ENCODE measurements at regions not wholly inside any gene's neighbourhood (a gene's known extent, or its start where the extent isn't known, plus 50 kb on each side); places are given as distances from the start of the nearest gene placed in this dataset.
"Not testable (repeated sequence)": the region's sequence is repeated elsewhere in the genome, so short reads cannot be mapped to it uniquely, and the experiment has no call there.

GRCh38 chr2:209018633-209019032 is 405.2 kb upstream of the MAP2 start:
- H3K79me2 ChIP-seq (ENCODE audit: control insufficient read depth in 1 of 2, insufficient read depth in 2 of 2, low read length in 2 of 2); H3K18ac ChIP-seq (ENCODE audit: extremely low read depth, low read length); H3K4me3 ChIP-seq (ENCODE audit: extremely low read depth in 1 of 4, insufficient read depth in 2 of 4, low read depth in 3 of 4, low read length in 4 of 4); FAIRE-seq; DNase-seq (ENCODE audit: low read depth in 1 of 2, low spot score in 2 of 2); H3K27ac ChIP-seq (ENCODE audit: low read depth, low read length); H3K23me2 ChIP-seq (ENCODE audit: low read depth, low read length); H3K4me1 ChIP-seq (replicated peaks in 1 of 4; ENCODE audit: control insufficient read depth in 3 of 4, insufficient read depth in 4 of 4, low read length in 3 of 4); H4K8ac ChIP-seq (ENCODE audit: extremely low read depth, insufficient read depth, low read length); H2BK5ac ChIP-seq (ENCODE audit: low read depth, low read length); H3K14ac ChIP-seq (ENCODE audit: insufficient read length); H3K9ac ChIP-seq (replicated peaks in 1 of 4; ENCODE audit: extremely low read depth in 1 of 4, low read depth in 3 of 4, low read length in 3 of 4); H2BK15ac ChIP-seq (ENCODE audit: low read length); CTCF ChIA-PET (ENCODE audit: partially characterized antibody); H3K4me2 ChIP-seq (ENCODE audit: insufficient read depth in 1 of 2, low read depth in 2 of 2, low read length in 2 of 2); H3K4ac ChIP-seq (replicated peaks; ENCODE audit: insufficient read length, low read depth, low read length); H4K91ac ChIP-seq (replicated peaks; ENCODE audit: insufficient read length, low read length); H2BK120ac ChIP-seq (replicated peaks; ENCODE audit: low read depth, low read length); H3K79me1 ChIP-seq (ENCODE audit: low read depth, low read length); H3K56ac ChIP-seq (replicated peaks; ENCODE audit: insufficient read length, low read depth, low read length); POLR2A ChIA-PET (ENCODE audit: partially characterized antibody); H3K27me3 ChIP-seq (replicated peaks in 1 of 4; ENCODE audit: control insufficient read depth in 3 of 4, extremely low read depth in 1 of 4, insufficient read depth in 3 of 4, low read length in 3 of 4); H2BK20ac ChIP-seq (ENCODE audit: low read length); H2AK5ac ChIP-seq (ENCODE audit: low read depth, low read length); H3K9me3 ChIP-seq (ENCODE audit: insufficient read depth in 2 of 2, low read depth in 1 of 2, low read length in 1 of 2); H3K23ac ChIP-seq (ENCODE audit: insufficient read length); H2BK12ac ChIP-seq (ENCODE audit: low read depth, low read length); H2AFZ ChIP-seq (ENCODE audit: low read length); H3K36me3 ChIP-seq (ENCODE audit: control insufficient read depth in 2 of 4, insufficient read depth in 4 of 4, low read length in 3 of 4); H4K20me1 ChIP-seq (replicated peaks in 1 of 2; ENCODE audit: control insufficient read depth in 1 of 2, insufficient read depth in 2 of 2, low read length in 2 of 2); H4K5ac ChIP-seq (ENCODE audit: insufficient read length, low read depth, low read length): not testable (repeated sequence)
- WGBS, 2 experiments (ENCODE audit: extremely low coverage in 1 of 2, insufficient coverage in 1 of 2, insufficient read length in 1 of 2, insufficient replicate concordance in 2 of 2, low coverage in 1 of 2, low lambda C conversion rate in 2 of 2, missing lambda C conversion rate in 1 of 2): 90% methylated on average over 6 of the region's 6 CpGs; no CpG with 5 or more reads in 1 of the 2 experiments
- peak in 1 of 2 experiments; percentile 65; a peak in 1 of 3 replicates for TF ChIP-seq EP300 (IDR thresholded peaks at IDR 0.05; ENCODE audit: borderline replicate concordance in 1 of 2, low read depth in 2 of 2, low read length in 2 of 2)
- peak; percentile 57; the same call in 1 of the 2 replicates for TF ChIP-seq TEAD4 (IDR thresholded peaks at IDR 0.05; ENCODE audit: low read depth, low read length)
